HG02884 (cell line): ENCODE measurements at regions not wholly inside any gene's neighbourhood (a gene's known extent, or its start where the extent isn't known, plus 50 kb on each side); places are given as distances from the start of the nearest gene placed in this dataset.

Experiments used
- ATAC-seq: cut with Tn5 transposase; IDR thresholded peaks from one replicate; pipeline ENCODE4 v1.9.1; 2021; ENCODE audit warnings: mild to moderate bottlenecking, moderate library complexity; ENCODE audit not compliant: unreplicated experiment

DNA sequence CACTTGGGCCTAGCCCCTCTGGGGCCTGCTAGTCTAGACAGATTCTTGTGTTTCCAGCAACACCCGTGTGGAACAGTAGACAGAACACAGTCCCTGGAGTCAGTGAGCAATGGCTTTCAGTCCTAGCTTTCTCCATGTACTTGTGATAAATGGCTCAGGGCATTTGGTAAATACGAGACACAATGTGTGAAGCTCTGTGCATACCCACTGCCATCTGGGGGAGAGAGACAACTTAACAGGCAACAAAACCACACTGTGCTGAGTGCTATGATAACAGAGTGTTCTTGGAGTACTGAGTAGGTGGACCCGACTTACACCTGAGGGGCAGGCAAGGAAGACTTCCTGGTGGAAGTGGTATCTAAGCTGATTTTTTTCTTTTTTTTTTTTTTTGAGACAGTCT lies 86.3 kb upstream of the TBX3 start:
- no peak for ATAC-seq

DNA sequence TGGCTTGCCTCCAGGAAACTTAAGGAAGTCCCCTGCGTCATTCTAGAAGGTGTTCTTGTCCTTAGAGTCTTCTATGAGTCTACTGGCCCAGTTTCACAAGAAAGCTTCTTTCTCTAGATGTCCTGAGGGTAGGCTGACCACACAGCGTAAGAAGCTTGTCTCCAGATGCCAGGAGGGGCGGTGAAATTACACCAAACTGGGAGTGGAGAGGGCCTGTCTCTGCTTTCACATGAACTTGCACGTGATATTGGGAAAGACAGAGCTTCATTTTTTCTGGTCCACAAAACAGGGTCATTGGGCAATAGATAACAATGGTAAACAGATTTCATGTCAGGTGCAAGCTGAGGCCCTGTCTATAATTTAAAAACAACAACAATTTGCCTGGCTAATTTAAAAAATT lies 85.7 kb upstream of the TBX3 start:
- ATAC-seq = no peak

DNA sequence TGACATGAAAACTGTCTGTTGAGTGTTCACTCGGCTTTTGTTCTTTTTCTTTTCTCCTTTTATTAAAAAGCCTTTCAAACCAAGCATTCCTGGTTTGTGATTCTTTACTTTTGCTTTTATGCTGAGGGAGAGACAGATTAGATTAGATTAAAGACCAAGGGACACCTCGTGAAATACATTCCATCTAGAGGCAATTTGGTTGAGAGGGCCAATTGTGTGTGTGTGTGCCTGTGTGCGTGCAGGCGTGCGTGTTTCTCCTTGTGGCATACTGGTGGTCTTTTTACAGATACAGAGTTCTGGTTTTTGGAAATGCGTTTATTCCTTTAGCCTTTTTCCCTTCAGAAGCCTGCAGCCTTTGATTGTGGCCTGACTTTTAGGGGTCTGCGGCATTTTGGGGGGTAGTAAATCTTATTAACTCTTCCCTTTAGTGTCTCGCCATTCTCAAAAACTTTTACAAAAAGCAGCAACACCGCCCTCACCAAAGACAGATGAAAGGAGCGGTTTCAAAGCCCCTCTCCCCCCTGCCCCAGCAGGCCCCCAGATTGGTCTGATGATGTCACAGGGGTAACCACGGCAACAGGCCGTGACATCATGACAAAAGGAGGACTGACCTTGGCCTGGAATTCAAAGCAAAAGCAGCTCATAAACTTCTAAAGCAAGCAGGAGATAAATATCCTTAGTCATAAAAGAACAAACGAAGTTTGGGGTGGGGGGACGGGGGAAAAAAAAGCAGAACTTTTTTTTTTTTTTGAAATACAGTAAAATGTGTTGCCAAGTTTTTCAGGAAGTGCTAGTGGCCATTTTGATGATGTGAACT lies 84.1 kb upstream of the TBX3 start:
- ATAC-seq = no peak

DNA sequence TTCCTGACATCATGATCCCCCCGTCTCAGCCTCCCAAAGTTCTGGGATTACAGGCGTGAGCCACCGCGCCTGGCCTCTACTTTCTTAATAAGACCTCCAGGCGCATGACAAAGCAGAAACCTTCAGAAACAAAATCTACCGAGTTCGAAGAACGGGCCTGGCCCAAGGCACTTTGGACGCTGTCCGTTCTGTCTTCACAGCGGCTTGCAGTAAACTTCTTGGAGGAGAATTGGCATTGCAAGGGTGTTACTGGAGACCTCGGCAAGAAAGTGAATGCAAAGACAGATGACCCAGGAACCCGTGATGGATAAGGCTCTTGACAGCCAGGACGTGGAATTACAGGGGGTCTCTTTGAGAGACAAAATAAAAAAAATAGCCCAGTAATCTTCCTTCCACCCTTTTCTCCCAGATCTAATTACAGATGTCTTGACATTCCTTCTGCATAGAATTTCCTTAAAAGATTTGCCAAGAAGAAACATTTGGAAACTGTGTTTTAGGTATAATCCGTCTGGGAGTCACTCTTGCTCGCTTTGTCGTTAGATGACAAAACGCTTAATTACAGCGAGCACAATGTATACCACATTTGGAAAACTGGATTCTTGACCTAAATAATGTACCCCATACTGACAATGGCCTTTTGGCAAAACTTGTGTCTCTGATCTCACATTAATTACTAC lies 83.2 kb upstream of the TBX3 start:
- no peak for ATAC-seq

DNA sequence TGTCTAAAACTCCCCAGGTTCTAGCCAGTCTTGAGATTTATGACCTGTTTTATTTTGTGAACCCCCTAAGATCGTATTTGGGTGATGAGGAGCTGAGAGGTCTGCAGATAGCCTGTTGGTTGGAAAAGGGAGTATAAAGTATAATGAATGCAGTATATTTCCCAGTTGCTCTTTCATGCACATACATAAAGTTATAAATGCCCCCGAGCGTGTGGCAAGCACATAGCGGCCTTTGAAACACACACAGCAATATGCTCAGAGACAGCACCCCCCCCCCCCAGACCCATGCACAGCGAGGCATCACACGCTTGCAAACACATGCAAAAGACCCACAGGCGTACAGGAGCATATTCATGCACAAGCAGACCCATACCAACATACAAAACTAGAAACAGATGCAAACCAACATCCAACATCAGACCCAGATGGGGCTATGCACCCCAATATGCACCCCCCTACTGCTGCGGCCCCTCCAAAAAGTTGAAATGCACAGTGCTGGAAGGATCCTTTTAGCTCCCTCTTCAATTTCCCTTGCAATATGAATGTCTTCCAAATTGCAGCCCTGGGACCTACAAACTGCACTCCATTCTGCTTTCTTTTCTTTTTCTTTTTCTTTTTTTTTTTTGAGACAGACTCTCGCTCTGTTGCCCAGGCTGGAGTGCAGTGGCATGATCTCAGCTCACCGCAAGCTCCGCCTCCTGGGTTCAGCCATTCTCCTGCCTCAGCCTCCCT lies 82.2 kb upstream of the TBX3 start:
- ATAC-seq = no peak

DNA sequence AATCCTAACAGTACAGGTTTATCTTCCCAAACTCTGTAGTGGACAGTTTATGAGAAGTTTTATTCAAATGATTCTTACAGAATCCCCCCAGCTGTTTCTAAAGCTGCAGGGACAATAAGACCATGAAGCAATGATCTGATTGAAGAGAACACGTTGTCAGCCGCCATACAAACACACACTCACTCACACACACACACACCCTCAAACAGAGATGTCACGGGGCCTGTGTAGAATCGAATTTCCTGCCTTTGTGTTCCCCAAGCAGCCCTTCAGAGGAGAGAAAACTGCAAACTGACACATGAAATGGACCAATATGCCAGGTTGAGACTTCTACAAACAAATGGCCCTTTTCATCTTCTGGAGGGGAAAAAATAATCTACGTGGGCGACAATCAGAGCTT lies 80.5 kb upstream of the TBX3 start:
- ATAC-seq = no peak

DNA sequence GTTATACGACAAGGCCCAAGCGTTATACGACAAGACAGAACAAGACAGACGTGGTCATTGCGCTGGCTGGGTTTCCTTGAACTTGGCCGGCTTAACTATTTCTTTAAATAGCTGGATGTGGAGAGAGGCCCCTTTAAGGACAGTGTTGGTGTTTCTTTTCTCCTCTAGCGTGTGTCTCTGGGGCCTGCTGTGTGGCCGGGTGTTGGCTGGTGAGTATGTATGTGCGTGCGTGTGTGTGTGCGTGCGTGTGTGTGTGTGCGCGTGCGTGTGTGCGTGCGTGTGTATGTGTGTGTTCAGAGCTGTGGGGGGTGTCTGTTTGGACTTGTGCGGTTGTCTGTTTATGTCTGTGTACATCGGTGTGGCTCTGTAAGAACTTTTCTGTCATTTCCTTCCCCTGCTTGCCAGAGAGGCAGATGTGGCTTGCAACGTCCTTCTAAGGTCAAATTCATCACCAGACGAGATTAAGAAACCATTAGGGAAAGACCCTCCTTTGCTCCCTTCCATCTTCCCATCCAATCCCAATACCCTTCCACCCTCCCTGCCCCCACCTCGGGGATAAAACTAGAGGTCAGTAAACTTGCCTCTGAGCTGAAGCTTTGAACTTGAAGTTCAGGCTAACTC lies 78.6 kb upstream of the TBX3 start:
- no peak for ATAC-seq

DNA sequence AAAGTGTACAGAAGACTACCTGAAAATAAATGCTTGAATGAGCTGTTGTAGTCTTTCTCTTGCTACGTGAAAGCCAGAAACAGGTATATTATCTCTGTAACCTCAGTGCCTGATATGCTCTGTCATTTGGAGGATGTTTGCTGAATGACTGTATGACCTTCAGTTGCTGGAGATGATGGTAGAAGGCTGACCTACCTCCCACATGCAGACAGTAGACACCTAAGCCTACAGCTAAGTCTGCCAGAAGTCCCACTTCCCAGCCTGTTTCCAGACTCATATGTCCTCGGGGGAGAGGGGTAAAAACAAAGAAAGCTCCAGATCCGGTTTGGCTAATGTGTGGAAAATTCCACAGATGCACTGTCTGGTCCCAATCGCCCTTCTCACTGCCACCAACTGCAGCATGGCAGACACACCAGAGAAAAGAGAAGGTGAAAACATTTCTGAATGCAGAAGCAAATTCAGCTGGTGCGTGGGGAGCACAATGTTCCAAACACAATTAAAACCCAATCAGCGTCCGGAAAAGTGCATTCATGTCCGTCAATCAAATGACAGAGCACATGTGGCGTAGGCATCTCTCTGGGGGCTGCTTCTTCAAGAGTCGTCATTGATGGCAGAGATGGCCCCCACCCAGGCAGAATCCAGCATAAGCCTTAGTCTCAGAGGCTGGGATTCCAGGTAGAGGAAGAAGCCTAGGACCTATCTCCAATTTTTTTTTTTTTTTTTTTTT lies 76.3 kb upstream of the TBX3 start:
- ATAC-seq = no peak

DNA sequence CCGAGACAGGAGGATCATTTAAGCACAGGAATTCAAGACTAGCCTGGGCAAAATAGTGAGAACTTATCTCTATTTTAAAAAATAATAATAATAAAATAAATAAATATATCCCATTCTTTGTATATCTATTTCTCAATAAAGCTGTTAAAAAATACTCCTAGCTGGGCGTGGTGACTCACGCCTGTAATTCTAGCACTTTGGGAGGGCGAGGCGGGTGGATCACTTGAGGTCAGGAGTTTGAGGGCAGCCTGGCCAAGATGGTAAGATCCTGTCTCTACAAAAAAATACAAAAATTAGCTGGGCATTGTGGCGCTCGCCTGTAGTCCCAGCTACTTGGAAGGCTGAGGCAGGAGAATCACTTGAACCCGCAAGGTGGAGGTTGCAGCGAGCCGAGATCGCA lies 75.7 kb upstream of the TBX3 start:
- ATAC-seq = no peak

DNA sequence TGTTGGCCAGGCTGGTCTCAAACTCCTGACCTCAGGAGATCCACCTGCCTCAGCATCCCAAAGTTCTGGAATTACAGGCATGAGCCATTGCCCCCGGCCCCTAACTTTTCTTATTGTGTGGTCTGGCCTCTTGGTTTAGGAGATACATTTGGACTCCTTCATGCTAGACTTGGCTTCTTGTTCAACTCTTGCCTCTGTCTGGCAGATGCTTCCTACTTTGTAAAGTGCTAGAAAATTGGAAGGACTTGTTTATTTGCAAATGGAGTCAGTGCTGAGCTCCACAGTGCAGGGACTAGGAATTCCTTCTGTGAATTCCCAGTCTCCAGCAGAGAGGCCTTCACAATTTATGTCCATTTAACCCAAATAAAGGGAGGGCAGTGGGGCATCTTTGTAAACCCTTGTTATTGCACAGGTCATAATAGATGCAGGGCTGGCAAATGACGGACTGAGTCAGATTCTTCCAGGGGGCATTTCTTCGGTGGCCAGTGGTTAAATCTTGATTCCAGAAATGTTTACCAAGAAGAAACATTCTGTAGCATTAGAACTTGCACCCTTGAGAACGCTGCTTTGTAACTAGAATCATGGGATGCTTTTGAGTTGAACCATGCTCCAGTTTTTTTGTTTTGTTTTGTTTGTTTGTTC lies 73.8 kb upstream of the TBX3 start:
- ATAC-seq = no peak

DNA sequence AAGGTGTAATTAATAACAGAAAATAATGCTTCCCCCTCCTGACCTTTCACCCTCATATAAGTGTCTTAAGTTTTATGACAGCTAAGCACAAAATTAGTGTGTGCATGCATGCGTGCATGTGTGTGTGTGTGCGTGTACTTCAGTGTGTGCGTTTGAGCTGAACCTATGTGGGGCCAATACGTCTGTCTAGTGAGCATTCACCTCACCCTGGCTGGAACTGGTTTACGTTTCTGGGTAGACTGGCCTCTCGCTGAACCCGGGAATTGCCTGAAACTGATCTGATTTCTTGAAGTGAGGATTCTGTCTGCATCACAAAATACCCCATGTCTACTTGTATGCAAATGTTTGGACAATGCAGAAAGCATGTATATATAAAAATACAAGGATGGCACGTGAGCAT lies 68.2 kb upstream of the TBX3 start:
- ATAC-seq = no peak

DNA sequence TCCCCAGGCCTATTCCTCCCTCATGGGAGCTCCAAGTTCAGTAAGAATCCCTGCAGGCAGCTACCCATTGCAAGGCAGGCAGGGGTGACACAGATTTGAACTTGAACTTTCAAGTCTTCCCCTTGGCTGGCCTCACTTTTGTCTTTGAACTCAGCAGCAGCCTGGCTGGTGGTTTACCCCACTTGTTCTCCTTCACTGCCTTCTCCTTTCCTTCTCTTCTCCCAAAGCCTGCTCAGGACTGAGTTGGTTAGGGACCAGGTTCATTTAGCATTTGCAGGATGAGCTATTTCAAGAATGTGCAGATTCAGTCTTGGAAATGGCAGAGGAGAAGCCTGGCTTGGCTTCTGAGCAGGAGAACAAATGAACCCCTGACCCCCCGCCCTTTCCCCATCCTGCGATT lies 67.7 kb upstream of the TBX3 start:
- no peak for ATAC-seq

DNA sequence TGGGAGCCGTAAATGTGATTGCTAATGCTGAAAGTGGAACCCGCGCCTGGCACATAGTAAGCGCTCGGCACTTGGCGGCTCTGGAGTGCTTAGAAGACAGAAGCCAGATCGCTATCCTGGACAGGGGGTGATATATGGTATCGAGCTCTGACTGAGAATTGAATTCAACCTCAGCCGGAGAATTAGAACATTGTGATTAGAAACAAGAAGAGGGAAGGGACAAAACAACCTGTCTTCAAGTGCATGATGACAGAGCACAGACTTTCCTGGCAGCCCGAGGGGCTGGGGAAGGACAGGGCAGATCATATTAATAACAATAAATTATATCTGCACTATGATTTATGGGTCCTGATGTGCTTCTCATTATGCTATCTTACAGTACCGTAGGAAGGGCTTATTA lies 66.9 kb upstream of the TBX3 start:
- ATAC-seq = no peak

DNA sequence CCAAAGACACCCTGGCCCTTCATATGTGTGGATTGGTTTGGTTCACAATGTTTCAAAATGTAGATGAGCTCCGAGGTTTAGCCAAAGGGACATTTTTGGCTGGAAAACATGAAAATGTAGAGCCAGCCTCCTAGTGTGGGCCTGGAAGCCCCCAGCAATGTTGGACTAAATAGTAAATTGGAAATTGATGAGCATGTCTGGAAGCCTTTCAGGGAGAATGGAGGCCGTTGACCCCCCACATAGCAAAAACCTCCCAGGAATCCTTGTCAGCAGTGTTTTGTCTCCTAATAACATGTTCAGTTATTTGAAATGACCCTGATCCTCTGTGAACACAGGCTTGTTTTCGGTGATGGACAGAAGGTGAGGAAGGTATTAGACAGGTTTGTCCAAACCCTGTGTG lies 65.1 kb upstream of the TBX3 start:
- ATAC-seq = no peak

DNA sequence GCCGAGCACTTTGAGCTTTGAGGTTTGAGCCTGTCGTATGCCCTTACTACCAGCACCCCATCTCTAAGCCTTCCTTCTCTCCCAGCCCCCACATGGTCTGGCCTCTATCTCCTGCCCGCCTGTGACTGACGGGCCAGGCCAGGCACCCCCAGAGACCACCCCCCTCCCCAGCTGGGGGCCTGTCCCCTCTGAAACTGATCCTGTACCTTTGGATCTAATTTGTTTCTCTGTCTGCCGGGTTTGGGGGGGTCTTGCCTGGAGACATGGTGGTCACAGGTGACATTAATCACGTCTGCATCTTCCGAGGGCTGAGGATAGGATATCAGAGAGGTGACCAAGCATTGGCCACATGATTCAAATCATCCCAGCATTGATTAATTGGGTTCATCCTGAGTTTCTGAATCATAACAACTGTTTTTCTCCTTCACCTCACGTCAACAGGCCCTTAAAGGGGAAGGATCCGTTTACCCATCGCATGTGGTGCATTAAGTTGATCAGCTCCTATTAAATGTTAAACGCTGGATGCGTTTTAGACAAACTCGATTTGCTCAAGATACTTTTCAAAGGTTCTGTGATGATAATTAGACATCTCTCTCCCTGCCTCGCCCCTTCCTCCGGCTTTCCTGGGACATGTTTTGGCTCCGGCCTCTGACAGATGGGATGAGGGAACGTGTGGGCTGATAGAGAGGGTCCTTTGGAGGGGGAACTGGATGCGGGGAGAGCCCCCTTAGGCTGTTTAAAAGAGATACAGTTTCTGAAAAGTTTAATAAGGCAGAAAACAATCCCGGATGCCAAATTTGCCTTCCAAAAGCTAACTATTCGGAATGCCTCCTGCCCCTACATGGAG lies 63.3 kb upstream of the TBX3 start:
- ATAC-seq = no peak

DNA sequence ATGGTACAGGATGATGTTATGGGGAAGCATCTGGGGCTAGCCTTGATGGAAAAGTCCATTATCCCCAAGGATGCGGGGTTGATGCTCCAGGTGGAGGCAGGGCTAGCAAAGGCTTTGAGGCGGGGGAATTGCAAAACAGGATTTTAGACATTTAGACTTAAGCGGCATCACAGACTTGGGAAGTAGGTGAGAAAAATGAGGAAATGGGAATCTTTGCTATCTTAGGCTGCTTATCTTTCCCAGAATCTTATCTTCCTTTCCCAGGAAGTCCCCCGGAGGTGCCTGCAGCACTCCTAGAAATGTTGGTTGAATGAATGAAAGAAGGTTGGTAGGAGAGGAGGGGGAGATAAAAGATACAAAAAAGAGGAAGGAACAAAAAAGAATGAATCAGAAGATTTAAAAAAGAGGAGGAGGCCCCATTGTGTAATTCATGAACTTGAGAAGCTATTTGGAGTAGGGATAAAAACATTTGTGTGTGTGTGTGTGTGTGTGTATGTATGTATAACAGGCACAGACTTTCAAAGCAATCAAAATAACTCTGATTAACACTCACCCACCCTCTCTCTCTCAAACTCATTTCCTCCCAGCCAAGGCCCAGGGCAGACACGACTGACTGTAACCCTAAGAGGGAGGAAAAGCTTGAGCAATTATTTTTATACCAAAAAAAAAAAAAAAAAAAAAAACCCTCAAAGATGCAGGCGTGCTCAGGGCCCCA lies 62.5 kb upstream of the TBX3 start:
- no peak for ATAC-seq

DNA sequence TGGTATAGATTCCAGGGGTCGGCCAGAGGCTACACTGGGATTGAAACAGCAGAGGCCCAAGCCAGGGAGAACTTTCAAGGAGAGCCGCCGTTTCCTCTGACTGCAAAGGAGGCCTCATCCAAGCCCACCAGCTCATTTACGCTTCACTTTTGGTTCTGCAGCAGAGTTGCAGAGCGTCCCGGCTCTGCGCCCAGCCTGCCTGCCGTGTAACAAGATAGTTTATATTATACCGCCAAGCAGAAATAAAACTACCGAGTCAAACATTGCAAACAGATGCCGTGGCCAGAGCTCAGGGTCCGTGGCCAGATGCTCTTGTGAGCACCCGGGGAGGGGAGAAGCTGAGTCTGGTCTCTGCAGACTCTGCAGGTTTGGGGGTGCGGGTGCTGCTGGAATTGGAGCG lies 60.7 kb upstream of the TBX3 start:
- no peak for ATAC-seq

DNA sequence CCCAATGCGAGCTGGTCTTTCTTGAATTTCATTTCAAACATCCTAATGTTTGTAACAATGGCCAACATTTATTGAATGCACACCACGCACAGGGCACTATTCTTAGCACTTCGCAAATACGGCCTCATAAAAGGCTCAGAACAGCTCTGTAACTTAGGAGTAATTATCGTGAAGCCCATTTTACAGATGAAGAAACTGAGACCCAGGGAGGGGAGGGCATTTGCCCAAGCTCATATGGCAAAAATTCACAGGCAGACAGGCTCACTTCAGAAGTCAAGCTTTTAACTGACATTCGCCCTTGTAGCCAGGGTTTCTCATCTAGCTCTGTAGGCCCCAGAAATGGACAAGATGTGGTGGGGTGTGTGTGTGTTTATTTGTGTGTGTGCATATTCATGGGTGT lies 60.3 kb upstream of the TBX3 start:
- ATAC-seq = no peak

DNA sequence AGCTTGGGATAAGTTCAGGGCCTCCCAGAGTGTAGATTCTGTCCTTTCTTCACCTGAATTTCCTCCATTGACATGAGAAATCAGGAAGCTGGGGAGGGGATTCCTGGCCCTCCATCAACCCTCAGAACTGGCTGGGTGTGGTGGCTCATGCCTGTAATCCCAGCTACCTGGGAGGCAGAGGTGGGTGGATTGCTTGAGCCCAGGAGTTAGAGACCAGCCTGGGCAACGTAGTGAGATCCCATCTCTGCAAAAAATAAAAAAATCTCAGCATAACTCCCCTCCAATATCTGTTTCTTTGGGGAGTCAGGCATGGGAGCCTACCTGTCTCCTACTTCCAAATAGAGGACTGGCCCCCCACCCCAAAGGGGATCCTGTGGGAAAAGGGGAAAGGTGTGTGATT lies 59.8 kb upstream of the TBX3 start:
- ATAC-seq = no peak
